CMK (cell line): ENCODE measurements at regions not wholly inside any gene's neighbourhood (a gene's known extent, or its start where the extent isn't known, plus 50 kb on each side); places are given as distances from the start of the nearest gene placed in this dataset.
"Not testable (repeated sequence)": the region's sequence is repeated elsewhere in the genome, so short reads cannot be mapped to it uniquely, and the experiment has no call there.

Source experiments
- DNase-seq: peaks from one replicate; pipeline ENCODE4 v3.0.0-alpha.2; 2010; ENCODE audit warnings: low read depth

DNA sequence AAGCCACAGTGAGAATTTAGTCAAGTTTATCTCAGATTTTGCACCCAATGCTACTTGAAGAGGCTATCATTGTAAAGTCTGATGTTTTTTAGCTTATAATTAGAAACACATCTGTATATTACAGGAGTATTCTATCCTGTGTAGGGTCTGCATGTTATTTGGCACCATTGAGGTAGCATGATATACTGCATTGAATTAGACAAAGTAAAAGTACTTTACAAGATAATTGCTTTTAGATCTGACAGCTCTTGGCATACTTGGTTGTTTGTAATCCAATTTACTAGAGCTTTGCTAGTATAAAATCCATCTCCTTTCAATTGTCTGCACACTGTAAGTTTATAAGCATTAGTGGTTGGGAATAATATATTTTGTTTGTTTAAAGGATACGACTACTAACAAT, 714.3 kb downstream of the ANKRD7 start:
- DNase-seq, result no peak

DNA sequence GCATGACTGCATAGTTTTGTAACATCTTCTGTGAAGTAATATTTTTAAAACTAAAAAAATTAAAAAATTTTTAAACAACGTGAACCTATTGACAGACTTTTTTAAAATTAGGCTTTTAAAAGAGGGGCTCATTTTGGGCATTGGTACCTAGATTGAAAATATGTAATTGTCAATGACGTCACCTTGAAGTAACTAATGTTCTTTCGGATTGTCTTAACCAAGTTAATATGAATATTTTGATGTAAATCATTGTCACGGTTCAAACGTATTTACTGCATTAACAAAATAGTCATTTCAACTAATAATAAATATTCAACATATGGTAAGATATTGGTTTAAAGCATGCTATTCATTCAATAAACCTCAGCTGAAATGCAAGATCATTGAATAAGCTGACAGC, 719.8 kb downstream of the ANKRD7 start:
- no peak for DNase-seq

DNA sequence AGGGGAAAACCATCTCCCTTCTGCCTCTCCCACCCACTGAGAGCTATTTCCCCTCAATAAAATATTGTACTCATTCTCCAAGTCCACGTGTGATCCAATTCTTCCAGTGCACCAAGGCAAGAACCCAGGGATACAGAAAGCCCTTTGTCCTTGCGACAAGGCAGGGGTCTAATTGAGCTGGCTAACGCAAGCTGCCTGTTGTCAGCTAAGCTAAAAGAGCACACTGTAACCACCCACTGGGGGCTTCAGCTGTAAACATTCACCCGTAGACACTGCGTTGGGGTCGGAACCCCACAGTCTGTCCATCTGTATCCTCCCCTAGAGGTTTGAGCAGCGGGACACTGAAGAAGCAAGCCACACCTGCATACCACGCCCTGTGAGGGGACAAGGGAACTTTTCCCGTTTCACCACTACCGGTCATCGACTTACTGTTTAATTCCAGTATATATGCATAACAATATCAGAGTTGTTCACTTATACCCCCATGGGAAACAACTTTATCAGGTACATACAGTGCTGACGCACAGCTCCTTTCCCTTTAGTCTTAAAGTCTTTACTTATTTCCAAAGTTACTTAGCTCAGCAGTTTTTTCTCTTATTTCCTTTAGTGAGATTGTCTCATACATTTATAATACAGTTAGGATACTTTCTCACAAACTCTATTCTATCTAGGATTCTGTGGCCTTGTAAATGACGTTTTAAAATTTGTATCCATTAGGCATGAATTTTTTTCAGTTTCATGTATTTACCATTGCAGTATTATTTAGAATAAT, 721.6 kb downstream of the ANKRD7 start:
- no peak for DNase-seq

DNA sequence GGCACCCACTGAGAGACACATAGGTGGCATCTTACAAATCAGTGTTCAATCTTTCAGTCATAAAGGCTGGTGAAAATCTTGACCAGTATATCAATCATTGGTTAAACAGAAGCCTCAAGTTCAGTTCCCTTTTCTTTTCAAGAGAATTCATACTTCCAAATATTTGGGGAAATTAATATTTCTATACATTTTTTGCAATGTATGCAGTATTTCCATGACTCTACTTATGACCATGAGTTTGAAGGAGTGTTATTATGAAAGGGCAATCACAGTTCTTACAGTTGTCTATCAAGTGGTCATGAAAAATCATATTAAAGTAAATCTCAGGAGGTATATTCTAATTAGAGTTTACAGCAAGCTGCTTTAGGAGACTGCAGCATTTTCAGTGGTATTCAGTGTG, 724.0 kb downstream of the ANKRD7 start:
- DNase-seq, result no peak

DNA sequence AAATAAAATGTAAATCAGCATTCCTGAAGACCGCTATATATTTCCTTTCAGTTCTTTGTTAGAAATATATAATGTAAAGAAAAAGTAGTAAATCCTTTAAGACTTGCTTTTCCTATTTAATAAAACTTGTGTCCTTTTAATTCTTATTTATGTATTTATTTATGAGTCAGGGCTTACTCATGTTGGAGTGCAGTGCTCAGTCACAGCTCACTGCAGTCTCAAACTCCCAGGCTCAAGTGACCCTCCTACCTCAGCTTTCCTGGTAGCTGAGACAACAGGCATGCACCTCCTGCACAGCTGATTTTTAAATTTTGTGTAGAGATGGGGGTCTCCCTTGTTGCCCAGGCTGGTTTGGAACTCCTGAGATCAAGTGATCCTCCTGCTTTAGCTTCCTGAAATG, 724.5 kb downstream of the ANKRD7 start:
- DNase-seq, result no peak

DNA sequence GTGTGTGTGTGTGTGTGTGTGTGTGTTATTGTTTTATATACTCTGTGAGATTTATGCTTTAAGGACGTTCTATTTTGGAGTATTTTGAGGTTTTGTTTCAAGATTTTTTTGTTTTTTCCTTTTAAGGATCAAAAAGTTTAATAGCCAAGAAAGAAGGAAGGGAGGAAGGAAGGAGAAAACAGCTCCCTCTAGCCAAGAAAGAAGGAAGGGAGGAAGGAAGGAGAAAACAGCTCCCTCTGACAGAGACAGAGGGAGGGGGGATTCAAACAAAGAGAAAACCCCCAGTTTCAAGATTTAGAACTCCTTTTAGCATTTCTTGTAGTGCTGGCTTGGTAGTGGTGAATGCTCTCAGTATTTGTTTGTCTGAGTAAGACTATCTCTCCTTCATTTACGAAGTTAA, 731.8 kb downstream of the ANKRD7 start:
- not testable (repeated sequence) for DNase-seq

DNA sequence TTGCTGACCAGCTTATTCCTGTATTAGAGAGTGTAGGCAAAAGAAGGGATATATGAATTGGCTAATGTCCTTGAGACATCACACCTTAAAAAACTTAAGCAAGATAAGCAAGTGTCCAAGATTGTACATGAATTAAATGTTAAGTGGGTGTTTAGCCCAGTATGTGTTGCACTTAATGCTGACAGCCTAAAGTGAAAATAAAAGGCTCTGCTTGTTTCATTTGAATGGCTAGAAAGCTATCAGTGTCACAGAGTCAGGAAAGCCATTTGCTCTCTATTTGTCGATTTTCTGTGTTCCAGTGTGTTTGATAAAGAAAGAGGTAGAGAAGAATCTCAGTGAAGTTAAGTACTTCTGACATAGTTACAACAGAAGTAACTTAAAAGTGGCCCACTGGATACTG, 744.9 kb downstream of the ANKRD7 start:
- DNase-seq, result no peak

DNA sequence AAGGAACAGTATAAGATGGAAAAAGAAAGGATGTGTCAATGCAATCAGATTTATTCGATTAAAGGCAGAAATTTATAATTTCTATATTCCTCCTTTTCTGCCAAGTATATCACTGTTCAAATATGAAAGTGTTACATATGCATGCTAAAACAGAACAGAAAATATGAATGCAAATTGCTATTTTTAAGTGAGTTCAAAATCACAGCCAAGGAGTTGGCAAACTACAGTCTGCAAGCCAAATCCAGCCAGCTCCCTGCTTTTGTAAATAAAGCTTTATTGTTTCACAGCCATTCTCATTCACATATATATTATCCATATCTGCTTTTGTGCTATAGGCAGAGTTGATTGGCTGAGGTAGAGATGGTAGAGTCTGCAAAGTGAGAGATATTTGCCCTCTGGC, 747.2 kb downstream of the ANKRD7 start:
- no peak for DNase-seq

DNA sequence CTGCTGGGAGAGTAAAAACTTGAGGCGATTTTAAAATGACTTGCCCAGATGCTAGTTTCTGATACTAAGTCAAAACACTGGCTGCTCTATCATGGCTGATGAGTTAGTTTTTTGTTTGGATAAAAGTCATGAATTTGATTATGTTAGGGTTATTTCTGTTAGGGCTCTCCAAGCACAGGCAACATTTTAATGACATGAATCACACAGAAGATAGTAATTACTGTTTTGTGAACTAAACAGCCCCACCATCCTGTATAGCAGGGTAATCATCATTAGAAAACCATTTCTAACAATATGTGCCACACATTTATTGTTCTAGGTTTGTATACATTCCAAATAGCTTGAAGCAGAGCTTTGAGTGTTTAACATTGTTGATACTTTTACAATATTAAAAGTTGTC, 750.3 kb downstream of the ANKRD7 start:
- DNase-seq, result no peak

DNA sequence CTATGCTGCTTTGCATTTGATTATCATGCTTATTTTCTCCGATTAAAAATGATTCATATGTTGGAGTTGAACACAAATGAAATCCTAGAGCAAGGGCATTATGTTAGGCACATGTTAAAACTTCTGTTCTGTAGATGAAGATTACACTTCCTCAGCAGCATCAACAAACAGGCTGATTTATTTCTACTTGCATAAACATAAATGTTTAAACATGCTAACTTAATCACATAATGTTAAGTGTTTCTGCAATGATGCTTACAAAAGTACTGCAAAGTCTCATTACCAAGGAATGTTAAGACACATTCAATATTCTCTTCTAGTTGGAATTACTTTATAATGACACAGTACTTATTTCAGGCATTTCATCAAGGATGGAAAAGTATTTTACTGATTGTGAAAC, 770.8 kb downstream of the ANKRD7 start:
- no peak for DNase-seq

DNA sequence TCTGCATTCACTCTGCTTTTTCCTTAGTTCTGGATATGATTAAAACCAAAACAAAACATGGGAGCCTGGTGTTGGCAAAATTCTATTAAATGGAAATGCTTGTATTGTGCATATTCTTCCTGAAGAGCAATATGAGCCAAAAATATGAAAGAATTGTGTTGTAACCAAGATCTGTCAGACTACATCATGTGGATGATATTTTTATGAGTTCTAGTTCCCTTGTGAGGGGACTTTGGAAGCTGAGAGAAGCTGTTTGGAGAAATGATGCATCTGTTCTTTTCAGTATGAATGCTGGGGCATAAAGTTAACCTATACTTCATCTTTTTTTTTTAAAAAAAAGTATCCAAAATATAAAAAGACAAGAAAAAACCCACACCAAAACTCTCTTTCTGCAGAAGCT, 782.7 kb downstream of the ANKRD7 start:
- DNase-seq, result no peak

DNA sequence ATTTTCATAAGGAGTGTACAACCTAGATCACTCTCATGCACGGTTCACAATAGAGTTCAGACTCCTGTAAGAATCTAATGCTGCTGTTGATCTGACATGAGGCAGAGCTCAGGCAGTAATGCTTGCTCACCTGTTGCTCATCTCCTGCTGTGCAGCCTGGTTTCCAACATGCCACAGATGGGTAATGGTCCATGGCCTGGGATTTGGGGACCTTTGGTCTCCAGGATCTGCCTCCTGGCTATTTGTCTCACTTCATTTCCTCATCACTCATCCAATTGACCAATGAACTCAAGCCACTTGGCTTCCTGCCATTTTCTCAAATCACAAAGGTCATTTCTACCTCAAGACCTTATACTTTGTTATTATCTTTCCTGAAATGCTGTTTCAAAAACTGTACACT, 786.1 kb downstream of the ANKRD7 start:
- no peak for DNase-seq

DNA sequence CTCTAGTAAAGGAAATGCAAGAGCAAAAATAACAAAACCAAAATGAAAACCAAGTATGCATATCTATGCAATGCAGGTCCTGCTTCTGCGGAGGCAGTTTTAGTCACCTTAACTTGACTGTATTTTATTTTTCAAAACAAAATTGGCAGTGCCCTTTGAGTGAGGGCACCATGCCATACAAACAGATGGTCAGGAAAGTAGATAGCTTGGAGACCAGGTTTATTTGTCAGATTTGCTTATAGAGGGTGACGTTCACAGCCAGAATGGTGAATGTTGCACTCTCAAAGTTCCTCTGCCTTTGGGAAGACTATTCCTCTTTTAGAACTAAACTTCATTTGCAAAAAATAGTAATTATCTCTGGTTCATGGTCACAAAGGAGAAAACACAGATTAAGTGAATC, 801.9 kb downstream of the ANKRD7 start:
- DNase-seq, result no peak

DNA sequence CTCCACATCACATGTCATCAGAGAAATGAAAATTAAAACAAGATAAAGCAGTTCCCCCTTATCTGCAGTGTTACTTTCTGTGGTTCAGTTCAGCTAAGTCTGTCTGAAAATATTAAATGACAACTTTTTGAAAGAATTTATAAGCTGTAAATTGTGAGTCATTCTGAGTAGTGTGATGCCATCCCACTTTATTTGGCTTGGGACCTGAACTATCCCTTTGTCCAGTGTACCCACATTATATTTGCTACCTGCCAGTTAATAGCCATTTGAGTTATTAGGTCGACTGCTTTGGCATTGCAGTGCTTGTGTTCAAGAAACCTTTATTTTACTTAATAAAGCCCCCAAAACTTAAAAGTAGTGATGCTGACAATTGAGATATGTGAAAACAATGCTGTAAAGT, 804.2 kb downstream of the ANKRD7 start:
- no peak for DNase-seq

DNA sequence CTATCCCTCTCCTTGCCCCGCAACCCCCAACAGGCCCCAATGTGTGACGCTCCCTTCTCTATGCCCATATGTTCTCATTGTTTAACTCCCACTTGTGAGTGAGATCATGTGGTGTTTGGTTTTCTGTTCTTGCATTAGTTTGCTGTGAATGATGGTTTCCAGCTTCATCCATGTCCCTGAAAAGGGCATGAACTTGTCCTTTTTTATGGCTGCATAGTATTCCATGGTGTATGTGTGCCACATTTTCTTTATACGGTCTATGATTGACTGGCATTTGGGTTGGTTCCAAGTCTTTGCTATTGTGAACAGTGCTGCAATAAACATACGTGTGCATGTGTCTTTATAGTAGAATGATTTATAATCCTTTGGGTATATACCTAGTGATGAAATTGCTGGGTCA, 807.6 kb downstream of the ANKRD7 start:
- DNase-seq, result not testable (repeated sequence)

DNA sequence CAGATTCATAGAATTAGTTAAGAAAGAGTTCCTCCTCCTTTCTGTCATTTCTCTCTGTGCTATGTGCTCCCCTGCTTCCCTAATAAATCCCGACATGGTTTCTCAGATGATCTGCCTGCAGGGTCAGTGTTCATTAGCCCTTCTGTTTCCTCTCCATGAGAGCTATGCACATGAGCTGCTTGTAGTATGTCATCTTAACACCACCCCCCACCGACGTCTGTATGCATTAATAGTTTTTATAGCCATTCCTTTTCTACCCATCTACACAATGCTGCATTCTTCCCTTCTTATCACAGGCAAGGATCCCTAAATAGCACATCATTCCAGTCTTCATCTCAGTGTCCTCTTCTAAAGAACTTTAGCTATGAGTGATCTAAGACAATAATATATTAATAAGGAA, 809.1 kb downstream of the ANKRD7 start:
- DNase-seq, result no peak

DNA sequence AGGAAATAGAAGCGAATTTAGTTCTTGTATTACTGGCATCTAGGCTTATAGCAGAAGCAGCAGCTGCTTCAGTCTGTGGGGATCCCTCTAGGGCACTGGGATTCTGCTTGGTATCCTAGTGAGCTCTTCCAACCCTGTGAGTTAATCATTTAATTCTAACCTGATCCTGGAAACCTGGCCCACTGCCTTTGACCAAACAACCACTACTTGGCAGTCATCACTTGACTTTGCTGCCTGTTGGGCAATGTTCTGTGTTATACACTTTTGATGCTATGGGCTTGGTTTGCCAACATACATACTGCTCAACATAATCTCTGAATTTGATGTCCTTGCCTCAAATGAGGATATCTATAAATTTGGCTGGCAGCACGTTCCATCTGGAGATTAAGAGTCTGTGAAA, 813.4 kb downstream of the ANKRD7 start:
- no peak for DNase-seq

DNA sequence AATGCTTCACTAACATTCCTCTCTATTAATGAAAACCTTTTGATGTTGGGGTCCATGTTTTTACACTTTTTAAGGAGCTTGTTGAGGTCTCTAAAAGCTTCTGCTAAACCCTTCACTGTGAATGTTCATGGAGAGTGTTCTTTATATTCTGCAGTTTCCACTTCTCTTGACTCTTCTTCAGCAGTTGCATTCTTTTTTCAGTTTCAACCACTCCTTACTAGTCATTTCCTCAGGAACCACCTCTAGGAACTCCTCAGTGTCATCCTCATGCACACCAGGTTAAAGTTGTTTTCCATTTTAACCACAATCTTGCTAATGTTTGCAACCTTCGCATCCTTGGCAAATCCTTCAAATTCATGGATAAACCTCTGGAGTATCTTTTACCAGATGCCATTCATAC, 821.6 kb downstream of the ANKRD7 start:
- DNase-seq, result no peak

DNA sequence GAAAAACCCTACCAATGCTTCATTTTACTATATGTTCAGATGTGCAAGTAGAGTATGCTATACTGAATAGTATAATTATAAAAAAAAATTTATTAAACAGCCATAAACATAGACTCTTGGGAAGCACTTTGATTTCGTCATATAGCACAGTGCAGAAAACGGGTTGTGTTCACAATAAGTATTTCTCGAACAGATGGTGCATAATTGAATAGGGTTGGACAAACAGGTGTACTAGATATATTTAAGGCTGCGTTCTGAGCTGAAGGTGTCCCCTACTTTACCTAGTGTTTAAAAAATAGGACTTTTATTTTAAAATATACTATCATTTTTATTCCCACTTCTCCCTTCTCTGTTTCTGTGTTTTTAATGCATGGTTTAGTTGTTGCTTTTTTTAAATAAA, 841.5 kb downstream of the ANKRD7 start:
- no peak for DNase-seq

DNA sequence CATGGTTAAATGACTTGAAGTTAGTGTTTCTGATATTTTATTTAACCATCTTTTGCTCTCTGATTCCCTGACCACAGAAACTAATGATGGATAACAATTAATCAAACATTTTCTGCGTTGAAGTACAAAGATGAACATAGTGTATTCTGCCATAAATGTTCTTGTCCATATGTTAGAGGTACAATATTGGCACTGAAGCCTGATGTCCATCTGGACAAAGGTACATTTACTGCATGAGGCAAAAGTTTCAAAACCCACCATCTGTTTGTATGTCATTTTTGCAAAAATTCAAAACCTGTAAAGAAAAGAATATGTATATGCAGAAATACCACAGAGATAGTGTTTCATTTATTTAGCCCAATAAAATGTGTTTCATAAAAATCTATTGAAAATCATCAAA, 861.5 kb downstream of the ANKRD7 start:
- no peak for DNase-seq

DNA sequence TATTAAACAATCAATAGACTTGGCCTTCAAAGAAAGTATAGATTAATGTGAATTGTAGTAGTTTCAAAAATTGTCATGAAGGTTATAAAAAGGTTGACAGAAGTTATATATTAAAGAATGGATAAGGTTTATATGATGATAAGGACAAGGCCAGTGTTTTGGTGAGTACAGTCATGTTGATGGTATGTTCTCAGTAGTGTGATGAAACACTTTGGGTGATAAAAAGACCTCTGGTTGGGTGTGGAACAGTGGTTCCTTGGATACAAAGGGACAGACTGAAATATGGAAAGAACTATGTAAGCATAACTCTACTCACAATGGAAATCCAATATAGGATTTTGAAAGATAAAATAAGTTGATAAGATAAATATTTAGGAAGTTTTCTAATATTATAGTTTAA, 866.3 kb downstream of the ANKRD7 start:
- DNase-seq, result no peak

DNA sequence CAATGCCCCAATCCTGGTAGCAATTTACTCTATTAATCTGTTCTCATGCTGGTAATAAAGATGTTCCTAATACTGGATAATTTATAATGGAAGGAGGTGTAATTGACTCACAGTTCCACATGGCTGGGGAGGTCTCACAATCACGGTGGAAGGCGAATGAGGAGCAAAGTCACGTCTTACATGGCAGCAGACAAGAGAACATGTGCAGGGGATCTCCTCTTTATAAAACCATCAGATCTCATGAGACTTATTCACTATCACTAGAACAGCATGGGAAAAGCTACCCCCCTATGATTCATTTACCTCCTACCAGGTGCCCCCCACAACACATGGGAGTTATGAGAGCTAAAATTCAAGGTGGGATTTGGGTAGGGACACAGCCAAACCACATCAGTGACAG, 872.2 kb downstream of the ANKRD7 start:
- DNase-seq, result no peak

DNA sequence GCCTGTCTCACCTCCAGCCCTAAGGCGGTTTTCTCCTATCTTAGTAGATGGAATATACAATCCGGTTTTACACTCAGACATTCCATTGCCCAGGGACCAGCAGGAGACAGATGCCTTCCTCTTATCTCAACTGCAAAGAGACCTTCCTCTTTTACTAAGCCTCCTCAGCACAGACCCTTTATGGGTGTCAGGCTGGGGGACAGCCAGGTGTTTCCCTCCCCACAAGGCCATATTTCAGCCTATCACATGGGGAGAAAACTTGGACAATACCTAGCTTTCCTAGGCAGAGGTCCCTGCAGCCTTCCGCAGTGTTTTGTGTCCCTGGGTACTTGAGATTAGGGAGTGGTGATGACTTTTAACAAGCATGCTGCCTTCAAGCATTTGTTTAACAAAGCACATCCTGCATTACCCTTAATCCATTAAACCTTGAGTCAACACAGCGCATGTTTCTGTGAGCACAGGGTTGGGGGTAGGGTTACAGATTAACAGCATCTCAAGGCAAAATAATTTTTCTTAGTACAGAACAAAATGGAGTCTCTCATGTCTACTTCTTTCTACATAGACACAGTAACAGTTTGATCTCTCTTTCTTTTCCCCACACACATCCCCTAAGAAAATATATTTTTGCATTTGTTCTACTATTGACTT, 876.2 kb downstream of the ANKRD7 start:
- not testable (repeated sequence) for DNase-seq

DNA sequence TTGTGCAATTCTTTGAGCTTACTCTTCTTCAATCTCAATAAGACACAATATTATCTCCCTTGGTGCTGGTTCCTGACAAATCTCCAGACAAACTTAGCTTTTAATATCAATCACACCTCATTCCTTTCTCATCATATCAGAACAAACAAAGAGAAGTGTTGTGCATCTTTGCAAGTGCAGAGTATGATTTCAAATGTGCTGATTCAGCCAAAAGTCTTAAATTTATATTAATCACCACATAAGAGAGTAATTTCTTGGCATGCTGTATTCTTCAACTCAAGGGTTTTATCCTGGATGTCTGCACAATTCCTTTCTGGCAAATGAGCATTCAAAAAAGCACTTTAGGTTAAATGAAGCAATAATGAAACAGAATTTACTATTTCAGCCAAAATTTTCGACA, 877.8 kb downstream of the ANKRD7 start:
- no peak for DNase-seq
